KBM-7 (cell line): ENCODE measurements at regions not wholly inside any gene's neighbourhood (a gene's known extent, or its start where the extent isn't known, plus 50 kb on each side); places are given as distances from the start of the nearest gene placed in this dataset.

ENCODE experiments used
- DNase-seq: peaks from one replicate; pipeline ENCODE4 v3.0.0-alpha.2; 2015
- in situ Hi-C: fragments of 300-500 bp; cut with MboI; formaldehyde crosslinking; loops from 2 replicates; pipeline ENCODE4 v1.14.3; 2020; ENCODE audit warnings: low sequenced_read_pairs, low pct_unique_long_range_greater_than_20kb, mixed read lengths

- in situ Hi-C loops, result no loop called here
- no peak for DNase-seq
These were observed 100.2 kb downstream of the SEC61B start for GRCh38 chr9:99322299-99322698.

GRCh38 chr9:99326112-99326916, 104.2 kb downstream of the SEC61B start:
- DNase-seq, result no peak
- in situ Hi-C loops, result no loop called here

- DNase-seq, result no peak
- in situ Hi-C loops, result no loop called here
These were observed 104.8 kb downstream of the SEC61B start for GRCh38 chr9:99326917-99327189.

GRCh38 chr9:99327667-99328066, 105.6 kb downstream of the SEC61B start:
- in situ Hi-C loops, result no loop called here
- no peak for DNase-seq

GRCh38 chr9:99335280-99335679, 113.2 kb downstream of the SEC61B start:
- in situ Hi-C loops, result no loop called here
- DNase-seq, result no peak

- in situ Hi-C loops, result no loop called here
These were observed 113.9 kb downstream of the SEC61B start for GRCh38 chr9:99336005-99336404.

GRCh38 chr9:99336531-99336930, 114.4 kb downstream of the SEC61B start:
- in situ Hi-C loops, result no loop called here
- no peak for DNase-seq

More at GRCh38 chr9:99336005-99336404, 113.9 kb downstream of the SEC61B start:
- DNase-seq, result no peak

GRCh38 chr9:99340281-99340680, 118.2 kb downstream of the SEC61B start:
- in situ Hi-C loops, result no loop called here
- no peak for DNase-seq

GRCh38 chr9:99341686-99342085, 119.6 kb downstream of the SEC61B start:
- no peak for DNase-seq
- in situ Hi-C loops, result no loop called here

- no peak for DNase-seq
- in situ Hi-C loops, result no loop called here
These were observed 123.4 kb downstream of the SEC61B start for GRCh38 chr9:99345451-99345850.

- in situ Hi-C loops, result no loop called here
- no peak for DNase-seq
These were observed 123.9 kb downstream of the SEC61B start for GRCh38 chr9:99345942-99346341.

GRCh38 chr9:99347568-99347967, 125.5 kb downstream of the SEC61B start:
- no peak for DNase-seq
- in situ Hi-C loops, result no loop called here

GRCh38 chr9:99348289-99348688, 126.2 kb downstream of the SEC61B start:
- in situ Hi-C loops, result no loop called here
- DNase-seq, result no peak

GRCh38 chr9:99349870-99350269, 127.8 kb downstream of the SEC61B start:
- no peak for DNase-seq
- in situ Hi-C loops, result no loop called here

GRCh38 chr9:99350461-99350860, 128.4 kb downstream of the SEC61B start:
- DNase-seq, result no peak
- in situ Hi-C loops, result no loop called here

- no peak for DNase-seq
- in situ Hi-C loops, result no loop called here
These were observed 129.6 kb downstream of the SEC61B start for GRCh38 chr9:99351647-99352046.

- no peak for DNase-seq
- in situ Hi-C loops, result no loop called here
These were observed 130.7 kb downstream of the SEC61B start for GRCh38 chr9:99352826-99353225.

GRCh38 chr9:99353408-99353807, 131.3 kb downstream of the SEC61B start:
- in situ Hi-C loops, result no loop called here

GRCh38 chr9:99354104-99354503, 132.0 kb downstream of the SEC61B start:
- in situ Hi-C loops, result no loop called here
- no peak for DNase-seq

More at GRCh38 chr9:99353408-99353807, 131.3 kb downstream of the SEC61B start:
- no peak for DNase-seq

GRCh38 chr9:99356512-99356971, 134.5 kb downstream of the SEC61B start:
- in situ Hi-C loops, result no loop called here
- DNase-seq, result no peak

- in situ Hi-C loops, result no loop called here
- no peak for DNase-seq
These were observed 135.5 kb downstream of the SEC61B start for GRCh38 chr9:99357575-99357974.
